ENCODE measurements at regions not wholly inside any gene's neighbourhood (a gene's known extent, or its start where the extent isn't known, plus 50 kb on each side); places are given as distances from the start of the nearest gene placed in this dataset.

- ATAC-seq (ENCODE audit: insufficient number of reproducible peaks, low FRiP score, low read depth): no peak
- Histone ChIP-seq H3K4me3 (no peak overlapping the region), H3K36me3 (no peaks in the 10 kb centered on the region), H3K9me3 (no peaks in the 10 kb centered on the region), H3K27ac (no peak overlapping the region), H3K4me1 (ENCODE audit: control insufficient read depth in 1 of 2, low read depth in 2 of 2) (no peaks in the 10 kb centered on the region), H3K27me3 (replicated peaks; ENCODE audit: insufficient read depth) (no peaks in the 10 kb centered on the region)
- TF ChIP-seq CTCF (IDR thresholded peaks at IDR 0.05): no peak
- DNase-seq (ENCODE audit: low spot score): no peak
Measured at GRCh38 chr14:96956464-96957239, 159.5 kb downstream of the VRK1 start.

- Histone ChIP-seq H3K27me3 (replicated peaks; ENCODE audit: insufficient read depth) (no peaks in the 10 kb centered on the region), H3K27ac (no peak overlapping the region), H3K9me3 (peaks cover 4% of the 10 kb centered on the region), H3K4me3 (no peak overlapping the region), H3K4me1 (ENCODE audit: control insufficient read depth in 1 of 2, low read depth in 2 of 2) (no peaks in the 10 kb centered on the region), H3K36me3 (no peaks in the 10 kb centered on the region)
- DNase-seq (ENCODE audit: low spot score) (no peak), ATAC-seq (ENCODE audit: insufficient number of reproducible peaks, low FRiP score, low read depth) (no peak)
- no peak for TF ChIP-seq CTCF (IDR thresholded peaks at IDR 0.05)
Measured at GRCh38 chr14:96958057-96958456, 160.9 kb downstream of the VRK1 start.

GRCh38 chr14:96959992-96960391 is 162.8 kb downstream of the VRK1 start:
- ATAC-seq (ENCODE audit: insufficient number of reproducible peaks, low FRiP score, low read depth) (no peak), DNase-seq (ENCODE audit: low spot score) (no peak)
- Histone ChIP-seq H3K27me3 (replicated peaks; ENCODE audit: insufficient read depth) (no peaks in the 10 kb centered on the region), H3K4me1 (ENCODE audit: control insufficient read depth in 1 of 2, low read depth in 2 of 2) (no peaks in the 10 kb centered on the region), H3K36me3 (no peaks in the 10 kb centered on the region), H3K9me3 (peaks cover 4% of the 10 kb centered on the region), H3K4me3 (no peak overlapping the region), H3K27ac (no peak overlapping the region)
- no peak for TF ChIP-seq CTCF (IDR thresholded peaks at IDR 0.05)

- no peak for TF ChIP-seq CTCF (IDR thresholded peaks at IDR 0.05)
- H3K27me3 ChIP-seq (replicated peaks; ENCODE audit: insufficient read depth): no peaks in the 10 kb centered on the region
- no peak overlapping the region for H3K4me3 ChIP-seq
- H3K27ac ChIP-seq: no peak overlapping the region
- H3K4me1 ChIP-seq (ENCODE audit: control insufficient read depth in 1 of 2, low read depth in 2 of 2): no peaks in the 10 kb centered on the region
- ATAC-seq (ENCODE audit: insufficient number of reproducible peaks, low FRiP score, low read depth) (no peak), DNase-seq (ENCODE audit: low spot score) (no peak)
- H3K9me3 ChIP-seq: peaks cover 4% of the 10 kb centered on the region
- no peaks in the 10 kb centered on the region for H3K36me3 ChIP-seq
Measured at GRCh38 chr14:96960598-96961116, 163.5 kb downstream of the VRK1 start.

- Histone ChIP-seq H3K27ac (no peak overlapping the region), H3K4me1 (ENCODE audit: control insufficient read depth in 1 of 2, low read depth in 2 of 2) (no peaks in the 10 kb centered on the region), H3K36me3 (no peaks in the 10 kb centered on the region), H3K9me3 (peaks cover 4% of the 10 kb centered on the region), H3K4me3 (no peak overlapping the region), H3K27me3 (replicated peaks; ENCODE audit: insufficient read depth) (no peaks in the 10 kb centered on the region)
- TF ChIP-seq CTCF (IDR thresholded peaks at IDR 0.05): no peak
- DNase-seq (ENCODE audit: low spot score) (no peak), ATAC-seq (ENCODE audit: insufficient number of reproducible peaks, low FRiP score, low read depth) (no peak)
Measured at GRCh38 chr14:96961895-96962294, 164.7 kb downstream of the VRK1 start.
